ENCODE measurements at regions not wholly inside any gene's neighbourhood (a gene's known extent, or its start where the extent isn't known, plus 50 kb on each side); places are given as distances from the start of the nearest gene placed in this dataset.

DNA sequence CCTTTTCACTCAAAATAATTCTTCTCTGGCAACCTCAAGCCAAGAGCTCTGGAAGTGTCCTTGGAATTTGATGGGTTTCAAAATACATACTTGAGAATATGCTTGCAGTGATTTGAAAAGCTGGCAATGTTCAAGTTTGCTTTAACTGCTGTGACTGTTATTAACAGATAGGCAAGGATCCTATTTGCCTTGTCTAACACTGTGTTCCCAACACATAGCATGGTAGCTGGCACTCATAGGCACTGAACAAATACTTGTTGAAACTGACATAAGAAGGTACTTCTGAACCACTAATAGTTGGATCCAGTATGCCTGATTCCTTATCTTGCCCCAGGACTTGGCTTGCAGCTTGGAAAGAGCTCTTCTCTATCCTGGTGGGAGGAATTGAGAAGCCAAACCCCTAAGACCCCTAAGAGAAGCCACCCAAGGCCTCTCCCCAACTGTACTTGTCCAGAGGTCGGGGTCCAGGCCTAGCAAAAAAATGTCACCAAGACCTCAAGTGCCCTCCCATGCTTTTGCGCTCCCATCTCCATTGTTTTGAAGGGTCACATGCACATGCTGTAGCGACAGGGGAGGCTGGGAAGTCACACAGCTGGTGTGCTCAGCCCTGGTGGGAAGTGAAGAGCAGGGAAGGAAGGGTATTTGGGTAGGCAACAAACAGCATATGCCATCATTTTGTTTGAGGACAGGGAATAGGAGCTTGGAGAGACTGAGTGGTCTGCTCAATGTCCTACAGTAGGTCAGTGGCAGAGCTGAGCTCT lies 118.4 kb upstream of the HAAO start:
- no peak for DNase-seq (ENCODE audit: extremely low read depth, low read depth, low spot score)

DNA sequence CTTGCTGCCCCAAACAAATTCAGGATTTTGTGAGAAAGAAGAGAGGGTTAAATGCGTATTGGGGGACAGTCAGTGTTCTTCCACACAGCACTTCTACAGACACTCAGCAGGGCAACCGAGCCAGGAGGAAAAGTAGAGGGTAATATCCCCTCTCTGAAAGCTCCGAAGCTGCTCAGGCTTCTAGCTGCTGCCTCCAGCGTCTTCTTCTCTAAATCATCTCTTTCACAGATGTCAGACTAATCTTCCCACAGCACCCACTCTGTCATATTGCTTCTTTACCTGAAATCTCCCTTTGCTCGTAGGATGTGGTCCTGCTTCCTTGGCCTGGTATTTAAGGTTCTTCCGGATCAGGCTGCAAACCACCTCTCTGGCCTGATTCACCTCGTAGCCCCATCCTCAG lies 117.6 kb upstream of the HAAO start:
- DNase-seq (ENCODE audit: extremely low read depth, low read depth, low spot score): no peak

DNA sequence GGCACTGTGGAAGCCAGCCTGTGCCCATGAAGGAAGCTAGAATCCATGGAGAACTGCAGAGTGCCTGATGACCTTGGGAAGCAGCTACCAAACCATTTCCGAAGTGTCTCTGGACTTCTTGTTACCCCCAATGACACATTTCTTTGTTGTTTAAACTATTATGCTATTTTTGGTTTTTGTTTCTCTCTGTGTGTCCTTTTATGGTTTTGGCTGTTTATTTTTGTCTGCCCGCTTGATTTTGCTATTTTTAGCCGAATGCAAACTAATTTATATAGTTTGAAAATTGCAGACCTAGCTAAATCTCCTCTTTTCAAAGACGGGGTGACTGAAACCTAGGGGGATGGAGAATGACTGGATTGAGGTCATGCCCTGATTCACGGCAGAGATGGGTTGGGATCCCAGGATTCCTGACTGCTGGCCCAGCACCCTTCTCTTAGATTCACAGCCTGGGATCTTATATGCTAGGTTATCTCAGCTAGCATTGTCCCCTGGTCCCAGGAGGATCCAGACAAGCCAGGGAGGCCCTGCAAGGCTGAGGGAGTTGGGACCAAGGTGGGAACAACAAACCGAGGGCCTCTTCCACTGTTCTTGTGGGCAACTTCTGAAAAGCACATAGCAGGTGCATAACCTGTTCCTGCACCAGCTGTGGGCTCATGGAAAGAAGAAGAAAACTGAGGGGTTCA lies 116.3 kb upstream of the HAAO start:
- DNase-seq (ENCODE audit: extremely low read depth, low read depth, low spot score): no peak

DNA sequence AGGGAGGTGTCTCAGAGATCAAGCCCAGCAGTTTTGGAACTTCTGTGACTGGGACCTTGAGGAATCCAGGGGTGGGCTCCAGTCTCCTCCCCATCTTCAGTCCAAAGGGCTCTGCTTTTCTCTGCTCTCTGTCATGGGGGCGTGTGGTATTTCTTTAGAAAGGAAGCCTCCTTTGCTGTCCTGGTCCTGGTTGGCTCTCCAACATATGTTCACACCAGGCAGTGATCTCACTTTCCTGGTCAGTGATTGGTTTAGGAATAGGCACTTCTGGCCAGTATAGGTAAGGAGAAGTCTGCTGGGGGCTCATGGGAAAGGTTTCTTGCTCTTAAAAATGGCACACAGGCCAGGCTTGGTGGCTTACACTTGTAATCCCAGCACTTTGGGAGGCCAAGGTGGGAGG lies 115.5 kb upstream of the HAAO start:
- DNase-seq (ENCODE audit: extremely low read depth, low read depth, low spot score): no peak

DNA sequence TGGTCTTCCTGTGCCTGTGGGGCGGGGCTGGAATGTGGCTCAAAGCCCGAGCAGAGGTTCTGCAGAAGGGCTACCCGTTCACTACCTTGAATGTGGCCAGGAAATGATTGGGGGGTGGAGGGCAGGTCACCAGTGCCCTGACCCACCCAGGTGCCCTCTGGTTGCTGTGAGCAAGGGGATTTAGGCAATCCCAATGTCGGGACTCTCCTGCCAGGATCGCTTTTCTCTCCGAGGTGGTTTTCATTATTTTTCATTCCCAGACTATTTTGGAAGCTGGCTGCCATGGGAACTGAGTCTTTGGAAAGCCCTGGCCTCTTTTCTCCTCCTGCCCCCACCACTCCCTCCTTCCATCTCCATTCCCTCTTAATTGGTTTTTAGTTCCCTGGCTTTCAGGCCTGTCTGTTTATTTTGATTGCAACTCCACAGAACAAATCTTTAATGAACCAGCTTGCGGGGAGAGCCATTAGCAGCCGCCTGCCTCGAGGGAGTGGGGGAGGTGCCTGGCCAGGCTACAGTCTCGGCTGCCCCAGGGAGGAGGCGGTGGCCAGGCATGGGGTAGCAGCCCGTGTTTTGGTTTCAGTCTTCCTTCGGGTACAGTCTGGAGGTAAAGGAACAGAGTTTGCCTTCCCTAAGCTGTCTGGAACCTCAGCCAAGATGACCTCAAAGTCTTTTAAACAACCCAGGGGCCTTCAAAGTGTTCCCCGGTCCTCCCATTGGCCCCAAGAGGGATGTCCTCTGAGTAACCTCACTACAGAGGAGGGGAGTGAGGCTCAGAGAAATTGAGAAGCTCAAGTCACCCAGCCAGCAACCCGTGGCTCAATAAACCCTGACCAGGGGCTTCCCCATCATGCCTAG lies 114.4 kb upstream of the HAAO start:
- DNase-seq (ENCODE audit: extremely low read depth, low read depth, low spot score): no peak

DNA sequence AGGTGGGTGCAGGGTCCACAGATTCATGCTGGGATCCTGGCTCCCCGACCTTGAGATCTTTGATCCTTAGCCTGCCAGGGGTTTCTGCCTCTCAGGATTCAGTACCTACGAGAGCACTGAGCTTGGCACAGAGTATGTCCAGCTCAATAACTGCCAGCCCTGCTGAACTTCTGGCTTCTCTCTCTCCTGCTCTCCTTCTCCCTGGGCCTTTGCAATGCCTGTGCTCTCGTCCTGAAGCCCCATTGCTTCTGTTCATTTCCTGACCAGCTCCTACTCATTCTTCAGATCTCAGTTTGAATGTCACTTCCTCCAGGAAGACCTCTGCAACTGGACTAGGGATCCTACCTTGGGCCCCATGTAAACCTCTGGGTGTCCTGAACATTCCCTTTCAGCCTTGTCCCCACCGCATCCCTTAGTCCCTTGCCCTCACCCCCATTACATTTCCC lies 113.8 kb upstream of the HAAO start:
- no peak for DNase-seq (ENCODE audit: extremely low read depth, low read depth, low spot score)

DNA sequence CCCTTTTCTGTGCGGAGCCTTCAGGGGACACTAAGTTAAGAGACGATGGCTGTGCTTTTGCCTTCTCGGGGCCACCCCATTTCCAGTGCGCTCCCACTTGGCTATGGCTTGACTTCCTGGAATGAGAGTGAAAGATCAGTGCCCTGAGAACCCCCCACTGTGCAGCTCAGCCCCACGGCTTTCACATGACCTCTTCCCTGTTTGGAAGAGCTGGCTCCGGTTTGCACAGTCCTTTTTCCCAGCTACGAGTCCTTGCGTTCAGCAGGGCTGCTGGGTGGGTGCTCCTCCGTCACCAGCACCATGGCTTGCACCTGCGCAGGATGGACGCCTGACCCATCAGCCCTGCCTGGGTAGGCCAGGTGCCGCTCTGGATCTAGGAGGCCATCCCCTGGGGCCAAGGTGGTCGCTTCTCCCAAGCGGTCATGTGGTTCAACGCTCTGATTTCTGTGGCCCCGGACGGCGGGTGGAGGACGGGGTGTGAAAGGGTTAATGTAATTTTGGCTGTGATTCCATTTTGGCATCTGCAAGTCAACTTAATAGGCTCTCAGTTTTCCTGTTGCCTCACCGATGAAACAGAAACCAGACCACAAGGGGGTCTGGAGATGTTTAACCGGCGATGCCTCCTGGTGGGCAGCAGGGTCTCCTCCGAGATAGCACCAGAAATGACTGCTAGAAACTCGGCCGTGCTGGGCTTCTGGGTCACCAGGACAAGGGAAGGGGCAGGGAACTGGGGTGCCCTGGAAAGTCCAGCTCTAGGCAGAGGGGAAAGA lies 113.1 kb upstream of the HAAO start:
- DNase-seq (ENCODE audit: extremely low read depth, low read depth, low spot score): no peak

DNA sequence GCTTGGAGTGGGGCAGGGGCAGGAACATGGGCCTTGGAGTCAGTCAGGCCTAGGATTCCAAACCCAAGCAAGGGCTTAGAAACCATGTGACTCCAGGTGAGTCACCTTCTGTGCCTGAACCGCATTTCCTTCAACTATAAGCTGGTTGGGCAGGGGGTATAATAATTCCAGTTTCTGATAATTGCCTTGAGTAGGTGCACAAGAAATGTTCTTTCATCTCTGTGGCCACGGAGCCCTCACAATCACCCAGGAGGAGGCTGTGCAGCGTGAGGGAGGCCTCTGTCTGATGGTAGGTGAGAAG lies 112.1 kb upstream of the HAAO start:
- DNase-seq (ENCODE audit: extremely low read depth, low read depth, low spot score): no peak

DNA sequence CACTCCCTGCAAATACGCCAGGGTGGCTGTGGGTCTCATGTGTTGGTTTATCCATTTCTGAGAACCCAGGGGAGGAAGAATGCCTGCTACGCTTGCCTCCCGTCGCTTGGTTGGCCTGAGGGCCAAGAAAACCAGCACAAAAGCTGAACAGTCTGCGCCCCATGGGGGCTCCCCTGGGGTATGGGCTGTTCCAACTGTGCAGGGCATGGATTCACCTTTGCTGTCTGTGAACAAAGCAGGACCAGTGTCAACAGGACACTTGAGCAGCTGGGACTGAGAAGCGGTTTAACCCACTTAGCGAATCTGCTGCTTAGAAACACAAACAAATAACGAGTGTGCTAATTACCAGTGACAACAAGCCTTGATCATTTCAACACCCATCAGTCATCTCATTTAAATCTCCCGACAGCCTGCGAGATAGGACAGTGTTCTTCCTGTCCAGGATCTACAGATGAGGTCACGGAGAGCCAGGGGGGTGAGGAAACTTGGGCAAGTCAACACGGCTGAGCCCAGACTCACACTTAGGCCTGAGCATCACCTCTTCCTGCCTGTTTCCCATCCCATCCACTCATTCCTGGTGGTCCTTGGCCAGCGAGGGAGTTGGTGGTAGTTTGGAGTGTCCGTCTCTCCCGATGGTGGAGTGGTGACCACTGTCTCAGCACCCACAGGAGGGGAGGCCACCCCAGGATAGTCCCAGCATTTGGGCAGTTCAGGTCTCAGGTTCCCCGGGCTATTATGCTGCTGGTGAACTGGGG lies 111.6 kb upstream of the HAAO start:
- no peak for DNase-seq (ENCODE audit: extremely low read depth, low read depth, low spot score)

DNA sequence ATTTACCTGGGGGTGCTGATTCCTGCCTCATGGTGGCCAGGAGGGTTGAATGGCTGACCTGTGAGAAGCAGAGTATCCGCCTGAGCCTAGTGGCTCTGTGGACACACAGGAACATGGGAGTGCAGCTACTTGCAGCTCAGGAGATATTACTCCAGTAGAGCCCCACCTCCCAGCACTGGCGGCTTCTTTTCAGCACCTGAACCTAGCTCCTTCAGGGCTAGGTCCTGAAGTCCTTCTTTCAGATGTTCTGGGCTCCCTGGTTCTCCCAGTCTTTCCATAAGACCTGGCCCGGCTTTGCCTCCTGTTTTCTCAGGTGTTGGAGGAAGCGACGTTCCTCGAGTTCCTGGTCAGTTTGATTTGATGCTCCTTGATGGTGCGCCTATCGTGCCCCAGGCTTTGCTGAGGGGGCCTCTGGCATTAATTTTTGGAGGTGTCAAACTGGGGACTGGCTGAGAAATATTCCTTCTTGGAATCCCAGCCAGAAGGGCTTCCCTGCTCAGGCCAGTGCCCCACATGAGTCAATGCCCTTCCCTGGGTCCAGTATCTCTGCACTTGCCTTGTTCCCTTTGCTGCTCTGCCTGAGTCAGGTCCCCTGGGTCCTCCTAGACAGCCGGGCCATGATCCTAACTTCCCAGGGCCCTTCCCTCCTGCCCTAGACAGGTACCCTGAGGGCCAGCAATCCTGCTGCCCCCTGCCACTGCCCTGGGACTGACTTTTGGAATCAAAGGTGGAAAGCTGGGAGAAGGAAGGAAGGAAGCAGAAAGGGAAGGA lies 110.7 kb upstream of the HAAO start:
- DNase-seq (ENCODE audit: extremely low read depth, low read depth, low spot score): no peak

DNA sequence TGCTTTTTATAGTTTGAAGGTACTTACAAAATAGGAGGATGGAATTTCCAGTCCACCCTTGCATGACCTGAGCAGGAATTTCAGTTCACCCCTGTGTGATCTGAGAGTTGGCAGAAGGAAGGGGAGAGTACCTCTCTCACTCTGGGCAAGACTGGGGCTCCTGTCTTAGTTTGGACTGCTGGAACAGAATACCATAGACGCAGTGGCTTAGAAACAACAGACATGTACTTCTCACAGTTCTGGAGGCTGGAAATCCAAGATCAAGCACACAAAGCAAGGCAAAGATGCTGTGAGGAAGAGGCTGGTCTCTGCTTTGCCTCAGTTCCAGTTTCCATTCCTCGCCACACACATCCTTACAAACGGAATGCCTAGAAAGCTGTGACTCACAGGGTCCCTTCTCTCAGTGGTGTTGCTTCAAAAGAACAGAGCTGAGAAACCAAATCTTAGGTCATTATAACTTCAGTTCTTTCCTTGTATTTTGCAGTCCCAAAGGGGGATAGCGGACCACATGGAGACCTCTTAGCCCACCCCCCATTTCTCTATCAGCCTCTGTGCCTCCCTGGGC lies 108.8 kb upstream of the HAAO start:
- DNase-seq (ENCODE audit: extremely low read depth, low read depth, low spot score): no peak

DNA sequence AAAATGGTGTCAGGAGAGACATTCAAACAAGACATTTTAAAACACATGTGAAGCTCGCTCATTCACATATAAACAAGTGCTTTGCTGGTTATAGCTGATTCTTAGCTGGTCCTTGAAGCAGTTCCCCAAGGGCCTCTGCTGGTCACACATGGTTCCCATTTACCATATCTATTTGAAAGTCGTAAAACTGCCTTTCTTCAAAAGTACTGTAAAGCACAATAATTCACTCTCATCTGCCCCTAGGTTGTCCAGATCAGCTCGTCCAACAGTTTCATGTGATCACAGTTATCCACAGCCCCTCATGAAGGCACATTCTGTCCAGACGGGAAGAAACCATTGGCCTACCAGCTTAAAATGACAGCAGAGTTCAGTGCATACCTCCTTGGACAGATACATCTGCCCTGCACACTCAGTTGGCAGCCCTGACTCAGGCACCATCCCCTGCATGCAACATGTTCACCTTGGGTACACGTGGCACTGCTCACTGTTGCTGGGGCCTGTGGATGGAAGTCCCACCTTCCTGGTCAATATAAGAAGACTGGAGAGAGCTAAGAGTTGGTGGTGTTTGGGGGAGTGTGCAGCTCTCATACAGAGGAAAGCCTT lies 108.0 kb upstream of the HAAO start:
- DNase-seq (ENCODE audit: extremely low read depth, low read depth, low spot score): no peak

DNA sequence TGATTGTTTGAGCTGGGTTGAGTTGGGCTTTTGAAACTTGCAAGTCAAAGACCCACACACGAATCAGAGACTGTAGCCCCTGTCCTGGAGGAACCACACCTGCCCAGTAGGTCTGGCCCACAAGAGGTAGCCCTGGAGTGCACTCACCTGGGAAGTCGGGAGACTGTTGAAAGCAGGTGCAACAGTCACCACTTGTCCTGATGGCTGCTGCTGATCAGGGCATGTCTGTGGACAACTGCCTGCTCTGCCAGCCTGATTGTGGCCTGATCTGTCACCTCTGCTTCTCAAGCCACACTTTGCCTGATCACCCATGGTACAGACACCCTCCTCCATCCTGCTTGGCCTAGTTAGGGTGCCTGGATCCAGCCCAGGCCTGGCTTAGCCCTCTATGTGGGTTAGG lies 105.0 kb upstream of the HAAO start:
- DNase-seq (ENCODE audit: extremely low read depth, low read depth, low spot score): no peak

DNA sequence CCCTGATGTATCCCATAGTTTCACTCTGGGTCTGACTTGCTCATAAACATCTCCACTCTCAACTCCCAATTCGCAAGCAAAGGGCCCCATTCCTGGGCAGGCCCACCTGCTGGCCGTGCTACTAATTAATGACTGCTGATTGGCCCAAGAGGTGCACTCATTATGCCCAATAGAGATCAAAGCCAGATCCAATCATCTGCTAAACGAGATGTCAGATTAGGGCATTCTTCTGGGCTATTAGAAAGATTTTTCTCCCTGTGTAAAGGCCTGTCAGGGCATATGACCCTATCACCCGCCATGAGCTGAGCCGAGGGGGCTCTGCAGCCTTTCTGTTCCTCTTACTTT lies 103.4 kb upstream of the HAAO start:
- DNase-seq (ENCODE audit: extremely low read depth, low read depth, low spot score): no peak

DNA sequence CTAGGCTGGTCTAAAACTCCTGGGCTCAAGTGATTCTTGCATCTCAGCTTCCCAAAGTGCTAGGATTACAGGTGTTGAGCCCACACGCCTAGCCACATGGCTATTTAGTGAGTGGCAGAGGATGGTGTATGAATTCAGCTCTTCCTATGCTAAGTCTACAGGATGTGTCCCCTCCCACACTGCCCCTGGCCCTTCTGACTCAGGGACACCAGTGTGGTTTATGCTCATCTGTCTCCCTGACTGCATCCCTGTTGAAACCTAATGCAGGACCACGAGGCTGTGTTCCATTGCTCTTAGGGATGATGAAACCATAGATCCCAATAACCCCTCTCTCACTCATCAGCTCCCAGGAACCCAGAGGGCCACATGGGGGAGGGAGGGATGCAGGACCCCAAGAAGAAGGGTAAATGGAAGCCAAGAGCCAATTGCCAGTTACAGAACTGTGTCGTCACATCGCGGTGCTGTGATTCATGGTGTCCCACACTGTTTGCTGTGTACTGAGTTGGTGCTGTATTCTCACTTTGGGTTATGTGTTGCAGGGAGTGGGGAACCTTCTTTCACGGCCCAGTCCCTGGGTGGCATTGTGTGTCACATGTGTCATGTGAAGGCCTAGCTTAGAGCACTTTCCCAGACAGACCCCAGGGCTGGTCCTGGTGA lies 102.9 kb upstream of the HAAO start:
- DNase-seq (ENCODE audit: extremely low read depth, low read depth, low spot score): no peak

DNA sequence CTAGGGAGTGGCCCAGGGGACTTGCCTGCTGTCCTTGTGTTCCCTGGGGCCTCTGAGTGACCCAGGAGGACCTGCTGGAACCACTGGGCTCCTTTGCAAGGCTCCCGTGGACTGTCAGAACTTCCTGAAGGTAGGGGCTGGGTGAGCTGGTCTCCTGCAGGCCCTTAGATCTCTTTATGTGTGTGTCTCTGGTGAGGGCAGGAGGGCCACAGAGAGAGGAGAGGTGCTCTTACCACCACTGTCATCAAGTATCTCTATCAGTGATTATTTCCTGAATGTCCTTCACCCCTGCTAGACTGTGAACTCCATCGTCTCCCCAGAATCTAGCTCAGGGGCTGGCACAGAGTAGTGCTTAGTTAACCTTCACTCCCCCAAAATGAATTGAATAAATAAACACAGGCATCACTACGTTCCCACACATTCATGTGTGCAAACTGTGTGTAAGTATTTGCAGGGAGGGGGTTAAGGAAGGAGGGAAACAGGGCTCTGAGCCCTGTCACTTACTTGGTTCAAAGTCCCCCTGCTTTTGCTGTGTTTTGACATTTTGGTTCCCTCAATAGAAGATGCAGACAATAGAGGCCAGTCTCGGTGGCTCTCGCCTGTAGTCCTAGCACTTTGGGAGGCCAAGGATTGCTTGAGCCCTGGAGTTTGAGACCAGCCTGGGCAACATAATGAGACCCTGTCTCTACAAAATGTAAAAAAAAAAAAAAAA lies 100.8 kb upstream of the HAAO start:
- no peak for DNase-seq (ENCODE audit: extremely low read depth, low read depth, low spot score)

DNA sequence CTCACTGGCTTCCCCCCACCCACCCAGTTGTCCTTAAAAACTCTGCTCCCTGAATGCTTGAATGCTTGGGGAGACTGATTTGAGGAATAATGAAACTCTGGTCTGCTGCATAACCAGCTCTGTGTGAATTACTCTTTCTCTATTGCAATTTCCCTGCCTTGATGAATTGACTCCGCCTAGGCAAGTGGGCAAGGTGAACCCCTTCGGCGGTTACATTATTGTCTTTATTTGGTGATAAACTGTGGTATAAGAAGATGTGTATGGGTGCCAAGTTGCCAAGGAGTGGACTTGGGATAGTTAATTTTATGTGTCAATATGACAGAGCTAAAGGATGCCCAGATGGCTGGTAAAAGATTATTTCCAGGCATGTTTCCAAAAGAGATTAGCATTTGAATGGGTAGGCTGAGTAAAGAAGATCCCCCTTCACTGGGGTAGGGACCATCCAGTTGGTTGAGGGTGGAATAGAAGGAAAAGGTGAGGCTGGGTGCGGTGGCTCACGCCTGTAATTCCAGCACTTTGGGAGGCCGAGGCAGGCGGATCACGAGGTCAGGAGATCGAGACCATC lies 98.5 kb upstream of the HAAO start:
- no peak for DNase-seq (ENCODE audit: extremely low read depth, low read depth, low spot score)
